A673 (cell line): ENCODE measurements at regions not wholly inside any gene's neighbourhood (a gene's known extent, or its start where the extent isn't known, plus 50 kb on each side); places are given as distances from the start of the nearest gene placed in this dataset.

Experiments used
- EZH2 ChIP-seq: fragments of 200-600 bp; sonication (generic); IDR thresholded peaks from 2 replicates; pipeline ENCODE4 v1.6.1; 2017; ENCODE audit warnings: borderline replicate concordance, low read depth, mild to moderate bottlenecking, mixed read lengths, antibody characterized with exemption, low read length; ENCODE audit not compliant: poor library complexity, severe bottlenecking
- TF ChIP-seq, protein P1 (sequence below): fragments of 300-800, 200-600 bp; sonication (generic); conservative IDR thresholded peaks from 2 replicates; pipeline ENCODE4 v1.5.1; 2017; ENCODE audit warnings: low read depth, mild to moderate bottlenecking, antibody characterized with exemption, low read length, moderate library complexity, mixed read lengths

DNA sequence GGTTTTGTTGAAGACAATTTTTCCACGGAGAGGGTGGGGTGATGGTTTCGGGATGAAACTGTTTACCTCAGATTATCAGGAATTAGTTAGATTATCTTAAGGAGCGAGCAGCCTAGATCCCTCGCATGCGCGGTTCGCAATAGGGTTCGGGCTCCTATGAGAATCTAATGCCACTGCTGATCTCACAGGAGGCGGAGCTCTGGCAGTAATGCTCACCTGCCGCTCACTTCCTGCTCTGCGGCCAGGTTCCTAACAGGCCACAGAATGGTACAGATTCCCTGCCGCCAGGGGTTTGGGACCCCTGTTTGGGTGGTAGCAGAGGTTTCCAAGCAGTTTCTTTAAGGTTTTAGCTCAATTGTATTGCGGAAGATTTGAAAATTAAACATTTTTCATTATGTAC, 439.8 kb upstream of the OR4E1 start:
- TF ChIP-seq, protein P1, sequence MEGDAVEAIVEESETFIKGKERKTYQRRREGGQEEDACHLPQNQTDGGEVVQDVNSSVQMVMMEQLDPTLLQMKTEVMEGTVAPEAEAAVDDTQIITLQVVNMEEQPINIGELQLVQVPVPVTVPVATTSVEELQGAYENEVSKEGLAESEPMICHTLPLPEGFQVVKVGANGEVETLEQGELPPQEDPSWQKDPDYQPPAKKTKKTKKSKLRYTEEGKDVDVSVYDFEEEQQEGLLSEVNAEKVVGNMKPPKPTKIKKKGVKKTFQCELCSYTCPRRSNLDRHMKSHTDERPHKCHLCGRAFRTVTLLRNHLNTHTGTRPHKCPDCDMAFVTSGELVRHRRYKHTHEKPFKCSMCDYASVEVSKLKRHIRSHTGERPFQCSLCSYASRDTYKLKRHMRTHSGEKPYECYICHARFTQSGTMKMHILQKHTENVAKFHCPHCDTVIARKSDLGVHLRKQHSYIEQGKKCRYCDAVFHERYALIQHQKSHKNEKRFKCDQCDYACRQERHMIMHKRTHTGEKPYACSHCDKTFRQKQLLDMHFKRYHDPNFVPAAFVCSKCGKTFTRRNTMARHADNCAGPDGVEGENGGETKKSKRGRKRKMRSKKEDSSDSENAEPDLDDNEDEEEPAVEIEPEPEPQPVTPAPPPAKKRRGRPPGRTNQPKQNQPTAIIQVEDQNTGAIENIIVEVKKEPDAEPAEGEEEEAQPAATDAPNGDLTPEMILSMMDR: no peak
- no peak for TF ChIP-seq EZH2
